MV-4-11 (cell line): ENCODE measurements at regions not wholly inside any gene's neighbourhood (a gene's known extent, or its start where the extent isn't known, plus 50 kb on each side); places are given as distances from the start of the nearest gene placed in this dataset.
A peak's percentile ranks its signal among the peaks of the same experiment; 100 is the strongest.

Experiments used
- DNase-seq: peaks from one replicate; lab custom pipeline; 2025; lab: John Stamatoyannopoulos, UW

GRCh38 chr12:91793676-91794075 is 352.0 kb downstream of the BTG1 start:
- no peak for DNase-seq

GRCh38 chr12:91792597-91792996 is 353.0 kb downstream of the BTG1 start:
- DNase-seq: no peak

GRCh38 chr12:91786499-91787272 is 359.0 kb downstream of the BTG1 start:
- no peak for DNase-seq

- no peak for DNase-seq
These were observed 359.8 kb downstream of the BTG1 start for GRCh38 chr12:91785655-91786498.

- DNase-seq: no peak
These were observed 364.5 kb downstream of the BTG1 start for GRCh38 chr12:91781114-91781513.

- peak; percentile 73 for DNase-seq
These were observed 366.7 kb downstream of the BTG1 start for GRCh38 chr12:91778938-91779400.

- DNase-seq: no peak
These were observed 367.4 kb downstream of the BTG1 start for GRCh38 chr12:91778091-91778832.

- no peak for DNase-seq
These were observed 368.2 kb downstream of the BTG1 start for GRCh38 chr12:91777268-91777992.

- DNase-seq: no peak
These were observed 371.2 kb downstream of the BTG1 start for GRCh38 chr12:91774434-91774921.

- DNase-seq: no peak
These were observed 371.8 kb downstream of the BTG1 start for GRCh38 chr12:91773749-91774429.

- DNase-seq: no peak
These were observed 373.2 kb downstream of the BTG1 start for GRCh38 chr12:91772411-91772810.

GRCh38 chr12:91769736-91770135 is 375.9 kb downstream of the BTG1 start:
- no peak for DNase-seq

GRCh38 chr12:91767237-91767636 is 378.4 kb downstream of the BTG1 start:
- no peak for DNase-seq

GRCh38 chr12:91766454-91766853 is 379.2 kb downstream of the BTG1 start:
- no peak for DNase-seq

- no peak for DNase-seq
These were observed 381.8 kb downstream of the BTG1 start for GRCh38 chr12:91763654-91764370.

GRCh38 chr12:91753649-91754048 is 392.0 kb downstream of the BTG1 start:
- no peak for DNase-seq

GRCh38 chr12:91746976-91747375 is 398.7 kb downstream of the BTG1 start:
- DNase-seq: no peak

- no peak for DNase-seq
These were observed 401.0 kb downstream of the BTG1 start for GRCh38 chr12:91744597-91744996.

GRCh38 chr12:91743704-91744321 is 401.8 kb downstream of the BTG1 start:
- DNase-seq: no peak

- DNase-seq: no peak
These were observed 402.4 kb downstream of the BTG1 start for GRCh38 chr12:91743280-91743679.
